ENCODE measurements at regions not wholly inside any gene's neighbourhood (a gene's known extent, or its start where the extent isn't known, plus 50 kb on each side); places are given as distances from the start of the nearest gene placed in this dataset.

- FAIRE-seq (no peak), DNase-seq (ENCODE audit: low read depth, low spot score) (no peak)
- Histone ChIP-seq H3K27me3 (ENCODE audit: control insufficient read depth in 2 of 2, insufficient read depth in 2 of 2, low read length in 2 of 2) (no peaks in the 10 kb centered on the region), H3K4me3 (replicated peaks in 1 of 3; ENCODE audit: insufficient read depth in 1 of 3, low read depth in 1 of 3, low read length in 3 of 3) (no peak overlapping the region), H3K27ac (ENCODE audit: insufficient read depth, low read depth, low read length) (no peak overlapping the region), H3K36me3 (ENCODE audit: control insufficient read depth in 2 of 2, extremely low read depth in 1 of 2, insufficient read depth in 2 of 2, low read length in 2 of 2) (no peaks in the 10 kb centered on the region), H2AFZ (ENCODE audit: low read depth, low read length) (no peak overlapping the region), H3K9me1 (replicated peaks; ENCODE audit: control insufficient read depth, extremely low read depth, insufficient read depth, low read length) (no peaks in the 10 kb centered on the region), H4K20me1 (replicated peaks; ENCODE audit: control insufficient read depth, extremely low read depth, insufficient read depth, low read length) (no peaks in the 10 kb centered on the region), H3K9me3 (replicated peaks; ENCODE audit: control insufficient read depth, insufficient read depth, low read length) (no peaks in the 10 kb centered on the region), H3K79me2 (ENCODE audit: control insufficient read depth, insufficient read depth, low read length) (no peaks in the 10 kb centered on the region), H3K4me2 (ENCODE audit: insufficient read depth, low read length) (no peak overlapping the region), H3K4me1 (ENCODE audit: control insufficient read depth, extremely low read depth, insufficient read depth, low read length) (peaks cover 17% of the 10 kb centered on the region), H3K9ac (replicated peaks; ENCODE audit: extremely low read depth, insufficient read depth, low read length) (no peak overlapping the region)
- BruUV-seq (replicated peaks), result no TSS peak
- TF ChIP-seq POLR2A (IDR thresholded peaks at IDR 0.05; ENCODE audit: low read depth, low read length), result no peak
- TF ChIP-seq MAX (IDR thresholded peaks at IDR 0.05; ENCODE audit: insufficient read depth, insufficient read length), result no peak
- TF ChIP-seq POLR2AphosphoS5 (IDR thresholded peaks at IDR 0.05; ENCODE audit: insufficient read depth, low read depth, low read length), result no peak
- TF ChIP-seq EZH2 (IDR thresholded peaks at IDR 0.05; ENCODE audit: borderline replicate concordance, low read depth, low read length, severe bottlenecking), result no peak
- TF ChIP-seq CTCF (IDR thresholded peaks at IDR 0.05; ENCODE audit: extremely low read depth in 1 of 2, insufficient read depth in 1 of 2, low read depth in 1 of 2, low read length in 2 of 2), result no peak
- TF ChIP-seq GATA2 (IDR thresholded peaks at IDR 0.05; ENCODE audit: insufficient read depth, insufficient read length, low read depth, low read length), result no peak
- no peak for TF ChIP-seq FOS (IDR thresholded peaks at IDR 0.05; ENCODE audit: borderline replicate concordance, insufficient read depth, low read length)
- TF ChIP-seq JUN (IDR thresholded peaks at IDR 0.05; ENCODE audit: borderline replicate concordance, insufficient read depth, insufficient read length, low read depth), result no peak
- no peak for TF ChIP-seq MYC (IDR thresholded peaks at IDR 0.05; ENCODE audit: low read depth, low read length)
- dilution Hi-C loops (cut with MboI; ENCODE audit: extremely low pct_ligation_motif_present, low sequenced_read_pairs), result no loop called here
- ChIA-PET CTCF (interaction anchor here (1.0 to 1.3 kb wide), 2 partner anchors 12 to 125 kb away, joined by 3 read pairs; no protein-coding TSS in a partner anchor), POLR2A (no interaction called here)
- intact Hi-C loops (cut with micrococcal nuclease), result no loop called here
These were observed 165.2 kb downstream of the TRIB2 start for GRCh38 chr2:12881952-12882351.

Measured in endothelial cell of umbilical vein (primary cell).